Retinal pigment epithelial cell (primary cell): ENCODE measurements at regions not wholly inside any gene's neighbourhood (a gene's known extent, or its start where the extent isn't known, plus 50 kb on each side); places are given as distances from the start of the nearest gene placed in this dataset.
"Not testable (repeated sequence)": the region's sequence is repeated elsewhere in the genome, so short reads cannot be mapped to it uniquely, and the experiment has no call there.

Experiments used
- DNase-seq: peaks from one replicate; pipeline ENCODE4 v3.0.0-alpha.2; 2010; ENCODE audit warnings: low read depth
- H3K4me3 ChIP-seq: 2 replicates; pipeline ENCODE4 v1.5.1; 2011; ENCODE audit warnings: mild to moderate bottlenecking, low read length, control low read depth, moderate library complexity
- TF ChIP-seq, protein P1 (sequence below): conservative IDR thresholded peaks from 2 replicates; pipeline ENCODE4 v1.5.1; 2011; ENCODE audit warnings: low read depth, low read length, control low read depth, inconsistent platforms

DNA sequence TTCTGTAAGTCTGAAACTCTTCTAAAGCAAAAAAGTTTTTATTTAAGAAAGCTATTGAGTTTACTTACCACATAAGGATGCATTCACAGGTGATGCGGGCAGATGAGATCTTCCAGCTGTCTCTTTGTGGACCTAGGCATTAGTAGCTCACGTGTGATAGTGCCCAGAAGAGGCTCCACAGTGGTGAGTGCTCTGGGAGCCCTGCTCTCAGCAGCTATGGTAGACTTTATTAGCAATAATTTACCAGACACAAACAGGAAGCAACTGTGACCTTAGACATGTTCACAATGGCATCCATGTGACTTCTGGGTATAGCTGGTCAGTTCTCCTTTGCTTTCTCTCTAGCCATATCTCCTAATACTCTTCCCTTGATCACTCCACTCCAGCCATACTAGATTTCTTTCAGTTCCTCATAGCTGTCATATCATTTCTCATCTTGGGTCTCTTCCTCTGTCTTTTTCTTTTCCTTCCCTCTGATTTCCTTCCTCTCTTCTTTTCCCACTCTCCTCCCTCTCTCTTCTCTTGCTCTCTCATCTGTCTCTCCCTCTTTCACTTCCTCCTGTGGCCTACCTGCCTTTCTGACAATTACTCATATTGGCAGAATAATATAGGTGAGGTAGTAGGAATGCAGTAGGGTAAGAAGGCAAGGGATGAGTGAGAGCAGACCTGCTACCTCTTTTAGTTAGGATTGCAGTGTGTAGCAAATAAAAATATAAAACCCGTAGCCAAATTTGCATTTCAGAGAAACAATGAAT is 75.2 kb upstream of the SCAF11 start:
- TF ChIP-seq, protein P1, sequence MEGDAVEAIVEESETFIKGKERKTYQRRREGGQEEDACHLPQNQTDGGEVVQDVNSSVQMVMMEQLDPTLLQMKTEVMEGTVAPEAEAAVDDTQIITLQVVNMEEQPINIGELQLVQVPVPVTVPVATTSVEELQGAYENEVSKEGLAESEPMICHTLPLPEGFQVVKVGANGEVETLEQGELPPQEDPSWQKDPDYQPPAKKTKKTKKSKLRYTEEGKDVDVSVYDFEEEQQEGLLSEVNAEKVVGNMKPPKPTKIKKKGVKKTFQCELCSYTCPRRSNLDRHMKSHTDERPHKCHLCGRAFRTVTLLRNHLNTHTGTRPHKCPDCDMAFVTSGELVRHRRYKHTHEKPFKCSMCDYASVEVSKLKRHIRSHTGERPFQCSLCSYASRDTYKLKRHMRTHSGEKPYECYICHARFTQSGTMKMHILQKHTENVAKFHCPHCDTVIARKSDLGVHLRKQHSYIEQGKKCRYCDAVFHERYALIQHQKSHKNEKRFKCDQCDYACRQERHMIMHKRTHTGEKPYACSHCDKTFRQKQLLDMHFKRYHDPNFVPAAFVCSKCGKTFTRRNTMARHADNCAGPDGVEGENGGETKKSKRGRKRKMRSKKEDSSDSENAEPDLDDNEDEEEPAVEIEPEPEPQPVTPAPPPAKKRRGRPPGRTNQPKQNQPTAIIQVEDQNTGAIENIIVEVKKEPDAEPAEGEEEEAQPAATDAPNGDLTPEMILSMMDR, result no peak
- DNase-seq, result no peak
- no peak overlapping the region for H3K4me3 ChIP-seq

DNA sequence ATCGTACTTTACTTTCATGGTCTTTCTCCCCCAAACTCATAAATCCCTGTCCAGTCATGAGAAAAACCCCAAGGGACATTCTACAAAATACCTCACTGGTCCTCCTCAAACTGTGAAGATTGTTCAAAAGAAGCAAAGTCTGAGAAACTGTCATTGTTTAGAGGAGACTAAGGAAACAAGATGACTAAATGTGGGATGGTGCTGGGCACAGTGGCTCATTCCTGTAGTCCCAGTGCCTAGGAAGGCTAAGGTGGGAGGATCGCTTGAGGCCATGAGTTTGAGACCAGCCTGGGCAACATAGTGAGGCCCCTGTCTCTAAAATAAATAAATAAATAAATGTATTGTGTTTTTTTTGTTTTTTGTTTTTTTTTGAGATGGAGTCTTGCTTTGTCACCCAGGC is 74.2 kb upstream of the SCAF11 start:
- H3K4me3 ChIP-seq, result no peak overlapping the region
- no peak for DNase-seq
- TF ChIP-seq, protein P1, result no peak

DNA sequence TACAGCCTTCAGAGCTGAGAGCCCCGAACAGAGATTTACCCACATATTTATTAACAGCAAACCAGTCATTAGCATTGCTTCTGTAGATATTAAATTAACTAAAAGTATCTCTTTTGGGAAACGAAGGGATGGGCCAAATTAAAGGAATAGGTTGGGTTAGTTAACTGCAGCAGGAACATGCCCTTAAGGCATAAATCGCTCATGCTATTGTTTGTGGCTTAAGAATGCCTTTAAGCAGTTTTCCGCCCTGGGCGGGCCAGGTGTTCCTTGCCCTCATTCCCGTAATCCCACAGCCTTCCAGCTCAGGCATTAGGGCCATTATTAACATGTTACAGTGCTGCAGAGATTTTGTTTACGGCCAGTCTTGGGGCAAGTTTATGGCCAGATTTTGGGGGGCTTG is 68.3 kb upstream of the SCAF11 start:
- H3K4me3 ChIP-seq, DNase-seq: not testable (repeated sequence)

DNA sequence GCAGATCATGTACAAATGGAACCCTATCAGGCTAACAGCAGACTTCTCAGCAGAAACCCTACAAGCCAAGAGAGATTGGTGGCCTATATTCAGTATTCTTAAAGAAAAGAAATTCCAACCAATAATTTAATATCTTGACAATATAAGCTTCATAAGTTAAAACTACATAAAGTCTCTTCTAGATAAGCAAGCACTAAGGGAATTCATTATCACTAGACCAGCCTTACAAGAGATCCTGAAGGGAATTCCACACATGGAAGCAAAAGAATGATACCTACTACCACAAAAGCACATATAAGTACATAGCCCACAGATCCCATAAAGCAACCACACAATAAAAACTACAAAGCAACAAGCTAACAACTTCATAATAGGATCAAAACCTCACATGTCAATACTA is 60.4 kb upstream of the SCAF11 start:
- TF ChIP-seq, protein P1, result no peak
- no peak for DNase-seq
- H3K4me3 ChIP-seq, result no peak overlapping the region

DNA sequence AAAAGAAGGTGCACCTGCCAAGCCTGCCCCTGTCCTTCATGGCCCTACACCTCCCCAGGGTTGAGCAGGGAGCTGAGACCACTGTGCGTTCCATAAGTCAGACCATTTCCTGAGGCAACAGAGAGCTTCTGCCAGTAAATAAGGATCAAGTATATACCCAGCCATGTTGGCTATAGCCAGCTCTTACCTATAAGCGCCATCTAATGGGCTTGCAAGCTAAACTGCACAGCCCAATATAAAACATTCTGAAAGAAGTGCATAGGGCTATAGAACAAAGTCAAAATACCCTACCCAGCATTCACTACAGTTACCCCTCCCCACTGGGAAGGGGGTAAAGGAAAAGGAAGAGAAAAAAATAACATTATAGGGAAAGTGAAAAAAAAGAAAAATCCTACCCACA is 59.3 kb upstream of the SCAF11 start:
- H3K4me3 ChIP-seq, result no peak overlapping the region
- DNase-seq, result no peak
- TF ChIP-seq, protein P1, result no peak

DNA sequence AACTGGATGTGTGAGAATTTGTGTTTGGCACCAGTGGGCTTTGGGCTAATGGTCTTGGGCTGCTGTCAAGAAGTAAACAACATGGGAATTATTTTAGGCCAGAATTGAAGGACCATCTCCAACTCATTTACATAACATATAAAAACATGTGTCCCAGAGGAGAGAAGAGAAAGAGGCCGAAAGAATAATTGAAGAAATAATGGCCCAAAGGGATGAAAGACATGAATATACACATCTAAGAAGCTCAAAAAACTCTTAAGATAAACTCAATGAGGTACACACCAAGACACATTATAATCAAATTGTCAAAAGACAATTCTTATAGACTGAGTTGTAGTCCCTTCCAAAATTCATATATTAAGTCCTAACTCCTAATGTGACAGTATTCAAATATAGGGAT is 56.1 kb upstream of the SCAF11 start:
- DNase-seq, result no peak
- no peak overlapping the region for H3K4me3 ChIP-seq
- TF ChIP-seq, protein P1, result no peak

DNA sequence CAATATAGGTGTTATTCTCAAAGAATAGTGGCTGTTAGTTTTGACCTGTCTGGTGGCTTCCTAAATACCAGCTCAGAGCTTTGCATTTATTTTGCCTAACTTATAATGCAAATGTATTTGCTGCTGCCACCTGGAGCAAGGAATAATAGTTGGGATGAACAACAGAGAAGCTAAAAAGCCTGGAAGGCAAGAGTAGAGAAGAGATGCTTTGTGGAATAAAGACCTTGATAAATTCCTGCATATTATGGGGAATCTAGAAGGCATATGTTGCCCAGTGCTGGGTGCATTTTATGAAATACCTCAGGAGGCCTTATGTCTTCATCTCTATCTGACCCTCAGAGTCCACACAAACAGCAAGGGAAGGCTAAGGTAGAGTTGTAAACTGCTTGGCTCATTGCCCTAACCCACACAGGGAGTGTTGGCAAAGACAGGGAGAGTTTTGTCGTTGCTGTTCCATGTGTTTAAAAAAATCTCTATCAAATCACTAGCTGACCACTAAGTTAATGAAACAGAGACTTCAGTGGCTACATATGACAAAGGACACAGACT is 53.7 kb upstream of the SCAF11 start:
- no peak overlapping the region for H3K4me3 ChIP-seq
- TF ChIP-seq, protein P1, result no peak
- DNase-seq, result no peak
